ENCODE measurements at regions not wholly inside any gene's neighbourhood (a gene's known extent, or its start where the extent isn't known, plus 50 kb on each side); places are given as distances from the start of the nearest gene placed in this dataset.
"Not testable (repeated sequence)": the region's sequence is repeated elsewhere in the genome, so short reads cannot be mapped to it uniquely, and the experiment has no call there.

DNA sequence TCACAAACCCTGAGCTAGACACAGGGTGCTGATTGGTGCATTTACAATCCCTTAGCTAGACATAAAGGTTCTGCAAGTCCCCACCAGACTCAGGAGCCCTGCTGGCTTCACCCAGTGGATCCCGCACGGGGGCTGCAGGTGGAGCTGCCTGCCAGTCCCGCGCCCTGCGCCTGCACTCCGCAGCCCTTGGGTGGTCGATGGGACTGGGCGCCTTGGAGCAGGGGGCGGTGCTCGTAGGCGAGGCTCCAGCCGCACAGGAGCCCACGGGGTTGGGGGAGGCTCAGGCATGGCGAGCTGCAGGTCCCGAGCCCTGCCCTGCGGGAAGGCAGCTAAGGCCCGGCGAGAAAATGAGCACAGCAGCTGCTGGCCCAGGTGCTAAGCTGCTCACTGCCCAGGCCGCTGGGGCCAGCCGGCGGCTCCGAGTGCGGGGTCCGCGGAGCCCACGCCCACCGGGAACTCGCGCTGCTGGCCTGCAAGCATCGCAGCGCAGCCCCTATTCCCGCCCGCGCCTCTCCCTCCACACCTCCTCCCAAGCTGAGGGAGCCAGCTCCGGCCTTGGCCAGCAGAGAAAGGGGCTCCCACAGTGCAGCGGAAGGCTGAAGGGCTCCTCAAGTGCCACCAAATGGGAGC, 155.2 kb downstream of the SLC25A46 start:
- TF ChIP-seq, protein P1, sequence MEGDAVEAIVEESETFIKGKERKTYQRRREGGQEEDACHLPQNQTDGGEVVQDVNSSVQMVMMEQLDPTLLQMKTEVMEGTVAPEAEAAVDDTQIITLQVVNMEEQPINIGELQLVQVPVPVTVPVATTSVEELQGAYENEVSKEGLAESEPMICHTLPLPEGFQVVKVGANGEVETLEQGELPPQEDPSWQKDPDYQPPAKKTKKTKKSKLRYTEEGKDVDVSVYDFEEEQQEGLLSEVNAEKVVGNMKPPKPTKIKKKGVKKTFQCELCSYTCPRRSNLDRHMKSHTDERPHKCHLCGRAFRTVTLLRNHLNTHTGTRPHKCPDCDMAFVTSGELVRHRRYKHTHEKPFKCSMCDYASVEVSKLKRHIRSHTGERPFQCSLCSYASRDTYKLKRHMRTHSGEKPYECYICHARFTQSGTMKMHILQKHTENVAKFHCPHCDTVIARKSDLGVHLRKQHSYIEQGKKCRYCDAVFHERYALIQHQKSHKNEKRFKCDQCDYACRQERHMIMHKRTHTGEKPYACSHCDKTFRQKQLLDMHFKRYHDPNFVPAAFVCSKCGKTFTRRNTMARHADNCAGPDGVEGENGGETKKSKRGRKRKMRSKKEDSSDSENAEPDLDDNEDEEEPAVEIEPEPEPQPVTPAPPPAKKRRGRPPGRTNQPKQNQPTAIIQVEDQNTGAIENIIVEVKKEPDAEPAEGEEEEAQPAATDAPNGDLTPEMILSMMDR (IDR thresholded peaks at IDR 0.05), result not testable (repeated sequence)
- TF ChIP-seq POLR2A (IDR thresholded peaks at IDR 0.05), result not testable (repeated sequence)
